Erythroblast (primary cell): ENCODE measurements at regions not wholly inside any gene's neighbourhood (a gene's known extent, or its start where the extent isn't known, plus 50 kb on each side); places are given as distances from the start of the nearest gene placed in this dataset.

Source experiments
- GATA1 ChIP-seq: IDR thresholded peaks from 2 replicates; pipeline ENCODE4 v1.6.1; 2011; ENCODE audit warnings: low read depth, mild to moderate bottlenecking, control low read depth, low read length, moderate library complexity
- POLR2A ChIP-seq: IDR thresholded peaks from 2 replicates; pipeline ENCODE4 v1.6.1; 2011; ENCODE audit warnings: mild to moderate bottlenecking, low read length

GRCh38 chr5:107289030-107289714, 381.6 kb downstream of the EFNA5 start:
- TF ChIP-seq POLR2A (no peak), GATA1 (no peak)
